CD1c-positive myeloid dendritic cell (primary cell): ENCODE measurements at regions not wholly inside any gene's neighbourhood (a gene's known extent, or its start where the extent isn't known, plus 50 kb on each side); places are given as distances from the start of the nearest gene placed in this dataset.

Experiments used
- DNase-seq: peaks from one replicate; pipeline ENCODE4 v3.0.0-alpha.2; 2016; ENCODE audit errors: extremely low spot score

GRCh38 chr4:111492496-111492895, 652.8 kb upstream of the FAM241A start:
- no peak for DNase-seq

- no peak for DNase-seq
These were observed 650.8 kb upstream of the FAM241A start for GRCh38 chr4:111494471-111494870.

- no peak for DNase-seq
These were observed 650.3 kb upstream of the FAM241A start for GRCh38 chr4:111494971-111495370.

DNA sequence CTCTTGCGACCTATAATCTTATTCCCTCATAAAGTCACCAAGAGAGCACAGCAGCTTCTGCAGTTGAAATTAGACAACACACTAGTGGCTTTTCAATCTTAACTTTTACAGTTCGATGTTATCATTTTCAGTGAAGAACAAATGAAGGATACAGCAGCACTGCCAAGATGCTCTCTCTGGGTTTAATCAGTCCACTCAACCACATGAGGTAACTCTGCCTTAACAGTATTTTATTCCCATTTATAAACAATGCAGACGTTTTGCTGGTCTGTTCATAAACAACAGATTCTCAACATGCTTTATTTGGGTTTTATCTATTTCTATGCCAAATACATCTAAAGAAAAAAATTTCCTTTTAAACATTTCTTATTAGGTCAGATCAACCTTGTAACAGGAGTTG, 646.0 kb upstream of the FAM241A start:
- no peak for DNase-seq

- no peak for DNase-seq
These were observed 645.5 kb upstream of the FAM241A start for GRCh38 chr4:111499706-111500105.

DNA sequence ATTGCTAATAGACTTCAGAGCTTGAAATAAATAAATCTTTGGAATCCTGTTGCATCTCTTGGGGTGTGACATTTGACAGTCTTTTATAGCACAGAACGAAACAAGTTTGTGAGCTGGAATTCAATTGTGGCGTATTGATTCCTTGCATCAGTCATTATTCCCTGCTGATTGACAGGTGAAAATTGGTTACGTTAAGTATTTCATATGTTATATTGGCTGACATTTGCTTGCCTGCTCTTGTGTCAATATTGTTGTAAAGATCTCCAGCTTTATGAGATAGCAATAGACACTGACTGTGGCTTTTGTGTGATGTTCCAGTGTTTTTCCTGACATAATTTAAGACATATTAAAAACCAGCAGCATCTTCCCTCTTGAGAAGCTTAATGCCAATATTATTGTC, 644.4 kb upstream of the FAM241A start:
- no peak for DNase-seq

DNA sequence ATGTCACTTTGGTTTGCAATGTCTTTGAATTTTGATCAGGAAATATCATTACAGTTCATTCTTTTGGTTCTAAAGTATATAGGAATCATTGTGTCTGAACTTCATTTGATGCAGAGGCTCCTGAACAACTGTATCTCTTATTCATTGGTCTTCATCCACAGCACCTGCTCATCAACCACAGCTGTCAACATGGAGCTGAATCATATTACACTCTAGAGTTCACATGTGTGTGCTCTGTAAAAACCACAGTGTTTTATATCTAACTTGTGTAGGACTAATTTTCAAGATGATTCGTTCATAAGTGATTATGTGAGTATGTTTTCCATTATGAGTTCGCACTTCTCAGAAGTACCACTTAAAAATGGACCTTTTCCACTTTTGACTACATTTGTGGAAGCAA, 643.3 kb upstream of the FAM241A start:
- DNase-seq, result no peak

- DNase-seq, result no peak
These were observed 642.6 kb upstream of the FAM241A start for GRCh38 chr4:111502626-111503025.

GRCh38 chr4:111506706-111507105, 638.5 kb upstream of the FAM241A start:
- DNase-seq, result no peak

DNA sequence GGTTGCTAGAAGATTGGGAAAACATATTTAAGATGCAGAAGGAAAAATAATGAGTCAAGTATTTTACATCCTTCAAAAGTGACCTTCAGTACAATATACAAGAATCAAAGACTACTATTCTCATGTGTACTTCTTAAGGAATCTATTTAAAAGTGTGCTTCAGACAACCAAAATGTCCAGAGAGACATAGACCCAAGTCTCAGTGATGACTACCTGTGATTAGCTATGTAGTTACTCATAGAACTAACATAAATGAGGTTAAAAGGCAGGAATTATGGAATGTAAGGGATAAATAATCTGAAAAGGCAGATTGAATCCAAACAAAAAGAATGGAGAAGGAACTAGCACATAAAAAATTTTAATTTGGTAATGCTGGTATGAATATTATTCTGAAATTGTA, 634.7 kb upstream of the FAM241A start:
- DNase-seq, result no peak

DNA sequence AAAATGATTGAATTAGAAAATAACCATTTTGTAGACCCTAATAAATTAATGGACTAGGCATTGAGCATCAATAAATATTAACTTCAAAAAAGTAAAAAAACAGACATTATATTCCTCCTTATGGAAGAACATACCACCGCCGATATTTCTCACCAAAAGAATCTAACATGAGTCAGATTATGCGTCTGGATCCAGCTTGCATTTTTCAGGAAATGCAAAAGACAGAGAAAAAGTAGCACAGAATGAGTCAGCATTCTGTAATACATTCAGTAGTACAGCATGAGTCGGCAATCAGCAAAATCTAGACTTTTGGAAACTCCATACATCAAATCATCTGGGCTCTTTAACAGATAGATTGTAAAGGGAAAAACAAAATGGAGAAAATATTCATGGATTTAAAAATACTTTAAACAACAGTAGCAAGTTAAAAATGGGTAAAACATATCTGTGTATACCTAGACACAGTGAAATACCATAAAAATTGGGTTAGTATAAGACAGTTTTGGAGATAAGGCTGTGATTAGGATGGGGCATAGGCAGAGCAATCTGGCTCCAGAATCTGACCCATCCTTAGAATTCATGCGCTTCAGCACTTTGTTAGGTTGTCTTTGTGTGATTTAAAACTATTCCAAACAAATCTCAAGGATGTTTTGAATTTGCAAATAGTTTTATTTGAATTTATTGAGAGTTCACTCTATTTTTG, 633.0 kb upstream of the FAM241A start:
- DNase-seq, result no peak

- DNase-seq, result no peak
These were observed 625.6 kb upstream of the FAM241A start for GRCh38 chr4:111519683-111520082.

- DNase-seq, result no peak
These were observed 614.8 kb upstream of the FAM241A start for GRCh38 chr4:111530446-111530845.

DNA sequence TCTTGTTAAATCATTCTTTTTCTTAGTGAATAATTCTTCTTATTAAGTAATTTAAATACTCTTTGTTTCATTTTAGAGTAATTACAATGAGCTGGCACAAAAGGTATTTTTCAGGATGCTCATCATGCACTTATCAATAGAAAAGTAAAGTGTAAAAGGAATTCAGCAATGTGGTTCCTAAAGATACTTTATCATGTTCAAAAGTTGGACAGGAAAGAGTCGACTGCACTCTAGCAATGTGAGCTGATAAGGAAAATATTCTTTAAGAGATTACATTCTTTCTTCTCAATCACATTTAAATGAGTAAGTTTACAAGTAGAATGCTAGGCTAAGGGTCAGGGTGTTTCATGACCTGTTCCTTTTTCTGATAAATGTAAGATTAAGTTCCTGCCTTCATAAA, 609.5 kb upstream of the FAM241A start:
- no peak for DNase-seq

DNA sequence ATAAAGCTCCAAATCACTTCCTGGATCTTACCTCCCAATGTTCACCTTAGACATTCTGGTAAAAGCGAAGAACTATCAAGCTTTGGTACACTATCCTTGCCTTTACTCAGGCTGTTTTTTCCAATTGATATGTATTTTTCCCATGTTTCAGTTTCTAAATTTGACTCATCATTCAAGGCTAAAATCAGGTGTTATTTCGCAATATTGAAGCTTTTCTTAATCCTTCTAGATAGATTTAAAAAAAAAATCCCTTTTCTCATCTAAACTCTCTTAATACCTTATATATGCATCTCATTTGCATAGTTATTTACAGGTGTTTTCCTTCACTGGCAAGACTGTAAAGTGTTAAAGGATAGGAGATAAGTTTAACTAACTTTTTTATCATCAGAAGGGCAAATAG, 608.1 kb upstream of the FAM241A start:
- no peak for DNase-seq

GRCh38 chr4:111537871-111538270, 607.4 kb upstream of the FAM241A start:
- no peak for DNase-seq

DNA sequence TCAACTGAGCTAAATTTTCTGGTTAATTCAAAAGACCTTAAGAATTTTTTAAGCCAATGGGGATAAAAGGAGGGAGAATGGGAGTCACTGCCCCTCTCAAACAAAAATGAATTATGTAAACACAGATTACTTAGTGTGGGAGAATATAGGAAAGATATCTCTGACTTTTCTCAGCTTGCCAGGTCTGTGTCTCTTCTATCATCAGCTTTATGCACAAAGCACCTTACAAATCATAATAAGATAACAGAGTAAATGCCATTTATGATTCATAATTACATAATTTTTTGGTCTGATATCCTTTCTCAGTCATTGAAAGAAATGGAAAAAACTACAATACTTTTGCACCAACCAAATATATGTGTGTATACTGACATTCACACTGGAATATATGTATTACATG, 604.6 kb upstream of the FAM241A start:
- DNase-seq, result no peak

- DNase-seq, result no peak
These were observed 603.2 kb upstream of the FAM241A start for GRCh38 chr4:111542056-111542455.

DNA sequence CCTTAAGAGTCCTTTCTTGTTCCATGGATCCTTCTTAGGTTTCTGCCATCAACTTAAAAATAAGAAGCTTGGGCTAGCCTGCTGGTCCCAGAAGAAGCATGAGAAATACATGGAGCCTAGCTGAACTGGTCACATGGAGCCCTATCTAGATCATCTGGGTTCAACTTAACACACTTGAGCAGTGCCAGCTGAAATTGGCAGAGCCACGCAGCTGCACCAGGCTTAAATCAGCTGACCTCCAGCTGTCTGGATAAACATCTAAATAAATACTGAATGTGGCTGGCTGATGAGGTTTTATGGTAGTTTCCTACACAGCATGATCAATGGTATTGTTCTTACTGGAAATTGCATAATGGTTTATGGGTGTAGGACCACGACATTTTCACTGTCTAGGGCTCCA, 598.4 kb upstream of the FAM241A start:
- no peak for DNase-seq

GRCh38 chr4:111556141-111556781, 589.0 kb upstream of the FAM241A start:
- no peak for DNase-seq

GRCh38 chr4:111556851-111557250, 588.4 kb upstream of the FAM241A start:
- no peak for DNase-seq

- DNase-seq, result no peak
These were observed 582.4 kb upstream of the FAM241A start for GRCh38 chr4:111562826-111563225.

DNA sequence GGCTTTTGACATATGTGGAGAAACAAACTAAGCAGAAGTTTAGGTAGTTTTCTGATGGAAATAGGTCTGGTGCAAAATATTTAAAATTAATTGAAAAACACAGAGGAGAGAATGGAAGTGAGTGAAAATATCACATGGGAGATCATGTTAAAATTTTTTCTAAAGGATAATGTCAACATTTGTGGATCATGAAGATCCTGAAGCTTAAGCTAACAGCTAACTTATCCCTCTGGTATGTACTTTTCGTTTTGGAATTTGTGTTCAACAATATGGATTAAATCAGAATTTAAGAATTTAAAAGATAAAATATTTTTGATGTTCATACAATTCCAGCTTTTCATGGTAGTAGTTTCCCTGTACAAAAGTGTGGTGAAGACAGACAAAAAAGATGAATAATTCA, 572.8 kb upstream of the FAM241A start:
- no peak for DNase-seq

- no peak for DNase-seq
These were observed 571.9 kb upstream of the FAM241A start for GRCh38 chr4:111573386-111573785.
